Hematopoietic multipotent progenitor cell treated with erythropoietin and hydrocortisone succinate and interleukin-3 and kit ligand, for 15 days (in vitro differentiated cells): ENCODE measurements at regions not wholly inside any gene's neighbourhood (a gene's known extent, or its start where the extent isn't known, plus 50 kb on each side); places are given as distances from the start of the nearest gene placed in this dataset.
"Not testable (repeated sequence)": the region's sequence is repeated elsewhere in the genome, so short reads cannot be mapped to it uniquely, and the experiment has no call there.

Experiments used
- DNase-seq: peaks from one replicate; pipeline ENCODE4 v3.0.0-alpha.2; 2015; ENCODE audit warnings: low spot score

DNA sequence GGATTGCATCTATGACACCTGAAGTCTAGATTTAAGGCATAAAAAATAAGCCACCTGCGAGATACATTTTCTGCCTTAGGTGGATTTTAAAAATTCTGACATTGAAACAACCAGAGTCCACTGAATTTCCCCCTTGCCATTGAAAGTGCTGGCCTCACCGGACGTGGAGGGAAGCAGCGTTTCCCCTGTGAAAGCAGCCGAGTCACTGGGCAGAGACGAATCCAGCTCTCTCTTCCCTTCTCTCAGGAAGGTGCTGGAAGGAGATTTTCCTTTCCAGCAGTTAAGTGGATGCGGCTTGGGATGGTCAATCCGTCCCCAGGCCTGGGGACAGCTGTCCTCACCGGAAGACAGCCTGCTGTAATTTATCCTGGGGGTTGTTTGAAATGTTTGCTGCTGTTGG is 270.9 kb upstream of the FOXF1 start:
- DNase-seq = no peak

DNA sequence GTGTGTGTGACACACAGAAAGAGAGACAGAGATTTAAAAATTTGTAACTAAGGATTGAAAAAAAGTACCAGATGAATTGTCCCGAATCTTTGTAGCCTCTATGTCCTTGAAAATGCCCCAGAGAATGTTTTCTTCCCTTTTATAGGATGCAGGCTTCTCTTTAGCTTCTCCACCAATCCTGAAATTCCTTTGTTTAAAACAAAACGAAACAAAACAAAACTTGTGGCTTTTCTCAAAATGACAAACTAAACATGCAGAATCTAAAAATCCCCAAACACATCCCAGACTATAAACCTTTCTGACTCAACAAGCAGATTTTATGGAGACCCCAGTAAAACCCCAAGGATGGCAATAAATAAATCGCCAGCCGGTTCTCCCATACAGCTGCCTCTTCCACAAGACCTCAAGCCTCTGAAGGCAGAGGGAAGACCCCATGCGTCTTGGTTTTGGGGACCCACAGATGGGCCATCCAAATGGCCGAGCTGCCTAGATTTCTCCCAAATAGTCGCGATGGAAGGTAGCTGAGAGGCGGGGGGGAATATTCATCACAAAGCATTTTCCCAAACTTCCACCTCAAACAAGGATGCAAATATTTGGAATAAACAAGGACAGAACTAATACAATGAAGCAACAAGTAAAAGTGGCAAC is 269.5 kb upstream of the FOXF1 start:
- DNase-seq = no peak

DNA sequence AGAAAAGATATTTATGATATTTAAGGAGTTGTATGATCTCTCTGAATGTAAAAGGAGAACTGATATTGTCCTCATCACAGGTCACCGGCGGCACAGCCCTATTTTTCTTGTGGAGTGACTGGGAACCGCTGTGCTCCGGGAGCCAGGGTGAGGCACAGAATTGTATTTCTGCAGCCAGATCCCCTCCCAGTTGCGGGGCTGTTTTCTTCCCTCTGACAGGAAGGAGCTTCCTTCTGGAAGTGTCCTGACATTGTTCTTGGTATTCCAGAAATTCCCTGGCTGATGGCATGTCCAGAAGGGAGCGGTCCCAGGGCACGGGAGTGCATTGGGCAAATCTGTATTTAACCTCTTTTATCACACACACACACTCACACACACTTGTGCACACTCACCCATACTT is 268.6 kb upstream of the FOXF1 start:
- no peak for DNase-seq

DNA sequence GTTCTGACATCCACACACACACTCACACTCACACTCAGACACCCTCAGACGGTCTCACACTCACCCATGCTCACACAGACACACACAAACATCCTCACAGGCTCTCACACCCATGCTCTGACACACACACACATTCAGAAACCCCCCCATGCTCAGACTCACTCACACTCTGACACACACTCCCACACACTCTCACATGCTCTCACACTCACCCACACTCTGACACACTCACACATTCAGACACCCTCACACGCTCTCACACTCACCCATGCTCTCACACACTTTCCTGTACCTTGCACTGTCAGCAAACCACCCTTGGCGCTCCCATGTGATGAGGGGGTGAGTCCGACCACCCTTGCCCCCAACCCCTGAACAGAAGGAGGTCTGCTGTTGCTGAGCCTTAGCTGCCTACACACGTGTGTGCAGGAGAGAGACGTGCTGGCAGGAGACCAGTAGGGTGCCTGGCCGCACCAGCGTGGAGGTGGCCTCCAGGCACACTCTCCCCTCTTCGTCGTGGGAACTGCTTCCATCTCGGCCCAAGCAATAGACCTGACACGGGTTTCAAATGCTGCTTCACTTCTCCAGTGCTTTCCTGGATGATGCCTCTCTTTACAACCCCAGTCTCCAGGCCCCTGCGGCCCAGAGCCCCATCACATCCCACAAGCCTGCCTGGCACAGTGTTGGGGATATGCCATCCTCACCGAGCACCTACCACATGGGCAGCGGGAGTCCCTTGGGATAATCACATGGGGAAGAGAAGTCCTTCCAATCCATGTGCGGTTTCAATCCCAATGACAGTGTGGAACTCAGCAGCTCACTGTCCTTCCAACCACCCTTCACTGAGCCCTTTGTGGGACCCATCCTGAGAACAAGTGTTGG is 267.8 kb upstream of the FOXF1 start:
- DNase-seq = no peak

DNA sequence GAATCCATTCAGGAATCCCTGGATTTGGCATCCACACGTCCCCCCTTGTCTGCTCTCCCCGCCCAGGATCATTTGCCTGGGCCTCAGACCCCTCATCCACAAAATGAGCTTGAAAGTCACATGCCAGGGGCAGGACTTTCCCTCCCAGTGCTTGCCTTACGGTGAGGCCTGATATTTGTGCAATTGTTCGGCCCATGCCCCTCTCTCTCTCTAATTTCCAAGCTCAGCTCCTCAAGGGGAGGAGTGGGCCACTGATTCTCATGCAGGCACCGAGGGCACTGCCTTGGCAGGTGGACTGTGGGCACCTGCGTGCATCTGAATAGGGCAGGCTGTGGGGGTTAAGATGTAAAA is 267.2 kb upstream of the FOXF1 start:
- DNase-seq = no peak

DNA sequence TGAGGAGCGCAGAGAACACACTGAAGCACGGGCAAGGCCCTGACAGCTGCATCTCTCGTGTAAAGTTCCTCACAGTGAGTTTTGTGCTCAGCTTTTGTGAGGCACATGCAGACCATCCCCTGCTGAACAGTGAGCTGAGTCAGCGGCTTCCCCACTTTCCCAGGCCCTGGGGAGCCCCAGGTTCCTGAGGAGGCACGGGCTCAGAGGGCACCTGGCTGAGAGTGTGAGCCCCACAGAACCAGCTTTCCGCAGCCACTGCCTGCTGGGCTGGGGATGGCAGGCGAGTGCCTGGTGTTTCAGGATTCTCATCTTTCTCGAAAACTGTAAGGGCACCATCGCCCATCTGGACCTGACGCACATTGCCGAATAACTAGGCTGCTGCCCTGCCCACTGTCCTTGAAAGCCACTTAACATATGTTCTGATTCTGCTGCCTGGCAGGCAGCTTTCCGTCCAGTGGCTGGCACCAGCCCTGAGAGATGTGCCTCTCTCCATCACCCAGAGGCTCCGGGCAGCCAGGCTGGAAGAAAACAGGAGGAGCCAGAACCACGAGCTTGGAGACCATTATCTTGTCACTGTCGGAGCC is 266.7 kb upstream of the FOXF1 start:
- no peak for DNase-seq

DNA sequence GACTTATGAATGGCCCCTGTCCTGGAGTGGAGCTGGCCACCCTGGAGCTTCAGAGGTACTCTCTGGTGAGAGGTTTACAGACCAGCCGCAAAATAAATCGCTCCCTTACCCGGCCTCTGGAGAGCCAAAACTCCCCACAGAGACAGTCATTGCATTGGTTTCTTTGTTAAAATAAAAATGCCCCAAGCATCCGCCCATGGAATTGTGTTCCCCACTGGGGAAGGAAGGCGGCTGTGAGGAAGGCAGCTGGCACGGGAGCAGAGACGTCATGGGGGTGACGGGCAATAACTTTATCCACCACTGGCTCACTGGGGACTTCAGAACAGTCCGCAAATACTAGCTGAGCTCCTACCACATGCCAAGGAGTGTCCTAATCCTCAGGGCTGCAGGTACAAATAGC is 266.2 kb upstream of the FOXF1 start:
- DNase-seq = no peak

DNA sequence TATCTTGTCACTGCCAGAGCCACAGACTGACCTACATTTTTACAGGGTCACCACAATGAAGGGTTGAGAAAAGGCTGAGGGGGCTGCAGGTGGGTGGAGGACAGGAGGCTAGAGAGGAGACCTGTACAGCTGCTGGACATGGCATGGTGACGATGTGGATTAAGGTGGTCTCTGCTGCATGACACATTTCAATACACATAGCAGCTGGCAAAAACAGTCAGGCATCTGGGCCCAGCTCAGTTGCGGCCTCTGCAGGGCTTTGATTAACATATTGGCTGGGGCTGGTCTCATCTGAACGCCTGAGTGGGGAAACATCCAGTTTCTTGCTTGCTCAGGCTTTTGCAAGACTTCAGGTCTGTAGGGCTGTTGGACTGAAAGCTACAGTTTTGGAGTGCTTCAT is 265.4 kb upstream of the FOXF1 start:
- DNase-seq = no peak

DNA sequence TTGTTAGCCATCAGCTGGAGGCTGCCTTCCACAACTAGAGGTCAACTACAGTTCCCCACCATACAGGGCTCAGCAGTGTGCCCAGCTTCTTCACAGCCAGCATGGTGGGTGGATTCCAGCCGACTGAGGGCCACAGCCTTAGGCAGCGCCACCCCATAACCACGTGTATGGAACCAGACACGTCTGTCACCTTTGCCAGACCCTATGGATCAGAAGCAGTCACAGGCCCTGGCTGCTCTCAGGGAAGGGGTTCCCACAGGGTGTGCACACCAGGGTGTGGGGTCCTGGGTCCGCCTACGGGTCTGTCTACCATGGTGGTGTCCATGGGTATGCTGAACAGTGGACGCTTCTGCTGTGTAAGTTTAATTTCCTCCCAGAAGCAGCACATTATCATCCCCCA is 265.0 kb upstream of the FOXF1 start:
- no peak for DNase-seq

DNA sequence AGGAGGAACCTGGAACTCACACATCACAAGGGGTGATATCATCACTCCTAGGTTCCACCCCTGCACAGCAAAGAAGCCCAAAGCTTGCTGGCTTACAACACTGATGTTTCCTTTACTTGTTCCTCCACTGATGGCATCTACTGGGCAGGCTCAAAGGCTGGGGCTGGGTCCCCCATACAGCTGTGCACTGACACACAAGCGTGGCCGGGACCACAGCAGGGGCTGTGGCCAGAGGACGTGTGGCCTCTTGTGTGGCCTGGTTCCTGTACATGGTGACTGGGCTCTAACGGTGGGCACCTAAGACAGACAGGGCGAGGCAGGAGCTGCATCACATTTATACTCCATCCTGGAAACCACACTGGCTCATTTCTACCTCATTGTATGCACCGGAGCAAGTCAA is 264.4 kb upstream of the FOXF1 start:
- DNase-seq = no peak

DNA sequence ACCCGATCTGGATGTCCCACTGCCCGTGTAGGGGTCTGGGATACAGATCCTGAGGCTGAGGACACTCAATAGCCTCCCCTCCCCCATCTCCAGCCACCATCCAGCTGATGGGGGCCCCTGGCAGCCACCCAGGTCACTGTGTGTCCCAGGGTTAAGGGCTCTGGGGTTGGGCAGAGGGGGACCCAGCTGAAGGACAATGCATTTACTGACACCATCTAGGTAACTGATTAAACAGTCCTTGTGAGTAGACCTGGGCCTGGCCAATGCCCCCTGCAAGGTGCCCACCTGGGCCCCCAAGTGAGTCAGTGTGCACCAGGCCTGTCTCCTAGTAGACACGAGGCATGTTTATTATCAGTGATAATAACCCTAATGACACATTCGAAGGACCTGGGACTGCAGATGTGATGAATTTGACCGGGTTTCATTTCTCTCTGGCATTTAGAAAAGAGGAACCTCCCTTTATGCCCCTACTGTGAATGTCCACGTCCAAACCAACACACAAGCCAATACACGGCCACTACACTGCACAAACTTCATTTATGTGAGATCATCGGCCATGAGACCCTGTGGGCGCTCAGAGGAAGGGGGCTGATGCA is 261.9 kb upstream of the FOXF1 start:
- DNase-seq = no peak

DNA sequence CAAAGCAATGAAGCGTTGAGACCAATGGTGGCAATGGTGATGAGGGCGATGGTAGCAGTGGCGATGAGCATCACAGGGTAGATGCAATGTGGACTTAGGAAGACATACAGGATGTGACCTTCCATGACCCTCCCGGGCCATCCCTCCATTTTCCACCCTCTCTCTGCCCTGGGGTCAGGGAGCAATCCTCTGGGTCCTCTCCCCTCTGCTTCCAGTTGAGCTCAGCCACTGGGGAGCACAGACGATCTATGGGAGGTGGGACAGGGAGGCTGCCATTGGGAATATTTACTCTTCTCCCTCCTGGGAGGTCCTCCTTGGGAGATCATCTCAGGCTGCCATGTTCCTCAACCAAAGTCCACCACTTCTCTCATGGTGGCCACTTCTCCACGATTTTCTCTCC is 260.7 kb upstream of the FOXF1 start:
- DNase-seq = no peak

DNA sequence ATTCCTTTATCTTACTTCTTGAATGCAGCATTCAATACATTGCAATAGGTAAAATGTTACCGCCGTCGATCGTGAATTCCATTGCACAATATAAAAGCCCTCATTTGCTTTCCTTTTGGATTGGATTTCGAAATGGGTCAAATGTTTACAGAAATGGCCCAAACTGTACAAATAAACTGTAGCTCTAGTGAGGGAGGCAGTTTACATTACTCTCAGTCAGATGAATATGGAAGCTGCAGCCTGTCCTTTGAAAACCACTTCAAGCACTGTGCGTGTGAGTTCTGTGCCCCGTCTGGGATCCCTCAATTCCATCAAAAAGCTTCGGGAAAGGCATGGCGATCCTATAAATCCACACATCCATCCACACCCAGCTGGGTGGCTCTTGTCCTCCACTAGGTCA is 258.6 kb upstream of the FOXF1 start:
- DNase-seq = no peak

DNA sequence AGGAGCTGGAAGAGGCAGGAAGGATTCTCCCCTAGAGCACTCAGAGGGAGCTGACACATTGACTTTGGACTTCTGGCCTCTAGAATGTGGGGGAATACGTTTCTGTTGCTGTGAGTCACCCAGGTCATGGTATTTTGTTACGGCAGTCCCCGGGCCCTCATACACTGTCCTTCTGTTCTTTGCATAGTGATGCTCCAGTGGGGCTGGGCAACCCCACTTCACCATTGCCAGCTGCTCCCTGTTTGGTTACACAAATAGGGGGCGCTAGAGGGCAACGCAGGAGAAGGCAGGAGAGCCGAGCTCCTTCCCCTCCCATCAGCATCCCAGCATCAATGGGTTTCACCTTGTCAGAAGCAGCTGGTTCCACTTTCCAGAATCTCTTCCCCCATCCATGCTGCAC is 257.7 kb upstream of the FOXF1 start:
- peak; percentile 4 for DNase-seq

DNA sequence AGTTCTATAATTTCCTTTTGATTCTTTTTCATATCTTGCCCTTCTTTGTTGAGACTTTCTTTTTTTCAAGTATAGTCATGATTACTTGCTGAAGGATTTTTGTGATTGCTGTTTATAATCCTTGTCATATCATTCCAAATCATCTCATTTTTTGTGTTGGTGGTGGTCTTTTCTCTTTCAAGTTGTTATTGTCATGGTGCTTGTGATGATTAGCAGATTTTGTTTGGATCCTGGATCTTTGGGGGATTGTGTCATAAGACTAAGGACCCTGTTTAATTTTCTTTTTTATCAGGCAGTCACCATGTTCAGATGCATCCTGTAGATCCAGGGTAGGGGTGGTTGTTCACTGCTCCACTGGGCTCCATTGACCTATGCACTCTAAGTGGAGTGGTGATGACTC is 254.4 kb upstream of the FOXF1 start:
- no peak for DNase-seq

DNA sequence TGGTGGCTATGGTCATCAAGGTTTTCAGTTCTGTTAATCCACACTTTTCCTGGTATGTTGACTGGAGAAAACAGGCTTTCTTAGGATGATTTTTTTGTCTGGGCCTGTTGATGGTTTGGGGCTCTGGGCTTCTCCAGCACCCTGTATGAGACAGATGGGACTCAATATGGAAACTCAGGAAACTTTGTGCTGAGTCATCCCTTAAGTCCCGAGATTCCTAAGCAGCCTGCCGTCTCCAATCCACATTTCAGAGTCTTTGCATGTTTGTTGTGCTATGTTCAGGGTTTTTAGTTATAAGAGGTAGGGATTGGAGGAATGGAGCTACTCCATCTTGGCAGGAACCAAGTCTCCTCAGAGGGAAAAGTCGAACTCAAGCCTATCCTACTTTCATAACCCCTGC is 253.3 kb upstream of the FOXF1 start:
- no peak for DNase-seq

DNA sequence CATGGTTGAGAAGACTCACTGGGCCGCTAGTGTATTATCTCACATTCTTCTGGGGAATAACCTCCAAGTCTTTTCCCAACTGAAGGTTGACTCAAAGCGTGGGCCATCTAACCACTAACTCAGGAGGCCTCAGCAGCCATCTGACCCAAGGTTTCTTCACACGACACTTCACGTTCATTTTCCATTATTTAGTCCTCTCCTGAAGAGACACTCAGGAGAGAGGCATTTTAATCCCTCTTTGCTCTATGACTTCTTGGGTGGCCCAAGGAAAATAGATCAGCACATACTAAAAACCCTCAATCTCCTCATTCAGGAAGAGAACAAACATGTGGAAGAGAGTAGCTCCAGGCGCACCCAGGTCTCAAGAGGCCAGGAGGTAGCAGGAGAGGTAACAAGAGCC is 252.8 kb upstream of the FOXF1 start:
- DNase-seq = no peak

DNA sequence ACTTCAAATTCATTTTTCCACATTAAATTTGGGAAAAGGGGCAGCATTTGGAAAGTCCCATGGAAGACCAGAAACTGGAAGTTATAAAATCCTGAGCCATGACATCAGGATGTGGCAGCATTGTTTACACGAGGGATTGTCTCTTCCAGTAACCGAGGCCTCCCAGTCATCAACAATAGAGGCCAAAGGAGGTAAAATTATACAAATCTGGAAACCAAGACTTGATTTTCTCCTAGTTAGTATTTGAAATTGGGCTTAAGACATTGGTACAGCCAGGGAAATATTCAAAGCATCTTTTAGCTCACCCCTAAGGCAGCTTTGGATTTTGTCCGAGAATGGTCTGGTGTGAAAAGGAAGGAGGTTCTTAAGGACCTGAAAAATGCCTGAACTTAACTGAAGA is 251.6 kb upstream of the FOXF1 start:
- DNase-seq = no peak

DNA sequence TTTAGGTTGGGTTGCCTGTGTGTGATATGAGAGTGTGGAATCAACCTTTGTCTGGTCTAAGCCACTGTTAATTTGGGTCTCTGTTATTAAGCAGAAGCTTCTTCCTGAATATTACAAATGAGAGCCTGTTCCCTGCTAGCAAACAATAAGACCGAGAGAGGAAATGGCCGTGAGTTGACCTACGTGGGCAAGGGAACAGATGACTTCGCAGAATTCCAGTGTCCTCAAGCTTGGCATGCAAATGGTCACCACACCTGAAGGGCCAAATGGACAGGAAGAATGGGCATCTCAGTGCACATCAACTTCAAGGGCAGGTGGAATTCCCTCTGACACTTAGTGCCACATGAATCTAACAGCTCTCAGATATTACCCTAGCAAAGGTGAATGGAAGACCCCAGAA is 250.8 kb upstream of the FOXF1 start:
- DNase-seq = no peak

DNA sequence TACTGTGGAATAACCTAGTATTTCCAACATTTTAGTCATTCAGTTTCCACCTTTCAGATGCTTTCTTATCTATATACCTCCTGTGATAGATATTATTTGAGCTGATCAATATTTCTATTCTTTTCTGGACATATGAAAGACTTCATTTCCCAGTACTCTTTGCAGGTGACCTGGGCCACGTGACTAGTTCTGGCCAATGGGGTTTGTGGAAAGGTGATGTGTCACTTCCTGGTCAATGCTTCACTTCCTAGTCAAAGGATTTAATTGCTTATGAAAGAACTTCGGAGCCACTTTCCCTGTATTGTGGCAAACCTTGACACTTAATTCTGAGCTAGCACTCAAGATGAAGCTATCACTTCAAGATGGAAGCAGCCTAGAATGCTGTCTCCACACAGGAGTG is 248.9 kb upstream of the FOXF1 start:
- no peak for DNase-seq

DNA sequence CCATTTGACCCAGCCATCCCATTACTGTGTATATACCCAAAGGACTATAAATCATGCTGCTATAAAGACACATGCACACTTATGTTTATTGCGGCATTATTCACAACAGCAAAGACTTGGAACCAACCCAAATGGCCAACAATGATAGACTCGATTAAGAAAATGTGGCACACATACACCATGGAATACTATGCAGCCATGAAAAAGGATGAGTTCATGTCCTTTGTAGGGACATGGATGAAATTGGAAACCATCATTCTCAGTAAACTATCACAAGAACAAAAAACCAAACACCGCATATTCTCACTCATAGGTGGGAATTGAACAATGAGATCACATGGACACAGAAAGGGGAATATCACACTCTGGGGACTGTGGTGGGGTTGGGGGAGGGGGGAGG is 242.7 kb upstream of the FOXF1 start:
- DNase-seq = not testable (repeated sequence)

DNA sequence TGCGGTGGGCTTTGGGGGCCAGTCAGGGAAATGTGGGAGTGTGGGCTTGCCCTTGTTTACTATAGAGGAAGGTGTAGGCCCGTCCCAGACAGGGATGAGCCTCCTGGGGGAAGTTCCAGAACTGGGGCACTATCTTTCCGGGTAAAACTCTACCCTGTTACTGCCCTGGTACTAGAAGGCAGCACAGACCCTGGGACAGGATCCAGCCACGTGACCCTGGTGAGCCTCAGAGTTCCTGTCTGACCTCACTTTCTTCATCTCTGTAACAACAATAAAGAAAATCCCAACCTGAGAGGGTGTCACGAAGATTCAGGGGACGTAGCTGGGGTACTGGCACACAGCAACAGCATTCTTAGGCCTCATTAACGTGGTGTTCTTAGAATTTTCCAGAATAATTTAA is 239.6 kb upstream of the FOXF1 start:
- DNase-seq = no peak

DNA sequence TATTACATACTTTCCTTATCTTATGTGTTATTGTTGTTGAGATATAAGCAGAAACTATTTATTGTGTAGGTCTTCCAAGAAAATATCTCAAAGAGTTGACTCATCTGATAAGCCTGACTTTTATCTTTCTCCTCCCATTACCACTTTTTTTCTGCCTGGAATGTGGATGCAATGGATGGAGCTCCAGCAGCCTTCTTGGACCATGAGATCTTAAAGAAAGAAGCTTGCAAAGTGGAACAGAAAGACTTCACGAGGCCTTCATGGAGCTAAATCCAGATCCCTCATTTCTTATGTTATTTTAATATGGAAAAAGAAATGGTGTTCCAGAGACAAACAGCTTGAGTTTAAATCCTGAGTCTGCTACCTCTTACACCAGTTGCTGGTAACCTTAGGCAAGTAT is 237.6 kb upstream of the FOXF1 start:
- no peak for DNase-seq
